ENCODE measurements at regions not wholly inside any gene's neighbourhood (a gene's known extent, or its start where the extent isn't known, plus 50 kb on each side); places are given as distances from the start of the nearest gene placed in this dataset.

DNA sequence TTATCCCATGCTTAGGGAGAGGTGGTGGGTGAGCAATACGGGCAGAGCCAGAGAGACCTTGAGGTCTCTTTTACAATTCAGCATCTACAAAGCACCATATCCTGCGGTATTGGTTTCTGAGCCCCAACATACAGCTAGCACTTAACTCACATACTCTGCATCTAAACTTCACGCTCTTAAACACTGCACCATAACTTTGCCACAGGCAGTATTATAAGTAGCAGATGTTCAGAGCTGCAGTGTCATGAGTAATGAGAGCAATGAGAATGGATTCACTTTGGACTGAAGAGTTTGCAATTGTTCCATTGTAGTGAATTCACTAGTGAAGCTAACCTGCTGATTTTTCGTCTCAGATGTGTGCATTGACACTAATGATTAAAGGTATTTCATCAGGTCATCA lies 93.8 kb downstream of the HS3ST1 start:
- no peak for DNase-seq
- 75 to 80% methylated on average over 4 of the region's 4 CpGs for WGBS, 2 donors
- TF ChIP-seq, protein P1, sequence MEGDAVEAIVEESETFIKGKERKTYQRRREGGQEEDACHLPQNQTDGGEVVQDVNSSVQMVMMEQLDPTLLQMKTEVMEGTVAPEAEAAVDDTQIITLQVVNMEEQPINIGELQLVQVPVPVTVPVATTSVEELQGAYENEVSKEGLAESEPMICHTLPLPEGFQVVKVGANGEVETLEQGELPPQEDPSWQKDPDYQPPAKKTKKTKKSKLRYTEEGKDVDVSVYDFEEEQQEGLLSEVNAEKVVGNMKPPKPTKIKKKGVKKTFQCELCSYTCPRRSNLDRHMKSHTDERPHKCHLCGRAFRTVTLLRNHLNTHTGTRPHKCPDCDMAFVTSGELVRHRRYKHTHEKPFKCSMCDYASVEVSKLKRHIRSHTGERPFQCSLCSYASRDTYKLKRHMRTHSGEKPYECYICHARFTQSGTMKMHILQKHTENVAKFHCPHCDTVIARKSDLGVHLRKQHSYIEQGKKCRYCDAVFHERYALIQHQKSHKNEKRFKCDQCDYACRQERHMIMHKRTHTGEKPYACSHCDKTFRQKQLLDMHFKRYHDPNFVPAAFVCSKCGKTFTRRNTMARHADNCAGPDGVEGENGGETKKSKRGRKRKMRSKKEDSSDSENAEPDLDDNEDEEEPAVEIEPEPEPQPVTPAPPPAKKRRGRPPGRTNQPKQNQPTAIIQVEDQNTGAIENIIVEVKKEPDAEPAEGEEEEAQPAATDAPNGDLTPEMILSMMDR (IDR thresholded peaks at IDR 0.05), result no peak
- TF ChIP-seq POLR2A (IDR thresholded peaks at IDR 0.05), result no peak
- H3K27me3 ChIP-seq, result no peaks in the 10 kb centered on the region
- intact Hi-C loops (cut with DNase I), result no loop called here
- no peaks in the 10 kb centered on the region for H3K4me1 ChIP-seq
- no peak overlapping the region for H3K4me3 ChIP-seq
- no peaks in the 10 kb centered on the region for H3K36me3 ChIP-seq
- H3K9me3 ChIP-seq, result no peaks in the 10 kb centered on the region
- H3K27ac ChIP-seq, result no peak overlapping the region

- DNase-seq, result no peak
- Histone ChIP-seq H3K9me3 (peaks cover 0 to 11% (median 0%) of the 10 kb centered on the region in 3 donors), H3K27ac (no peak overlapping the region), H3K4me1 (no peaks in the 10 kb centered on the region), H3K36me3 (no peaks in the 10 kb centered on the region), H3K4me3 (no peak overlapping the region), H3K27me3 (no peaks in the 10 kb centered on the region)
- intact Hi-C loops (cut with DNase I), result no loop called here
- 45 to 70% methylated on average over 2 of the region's 2 CpGs for WGBS, 2 donors
- no peak for TF ChIP-seq POLR2A (IDR thresholded peaks at IDR 0.05)
- TF ChIP-seq, protein P1 (IDR thresholded peaks at IDR 0.05), result no peak
These were observed 100.3 kb downstream of the HS3ST1 start for GRCh38 chr4:11328401-11328800.

DNA sequence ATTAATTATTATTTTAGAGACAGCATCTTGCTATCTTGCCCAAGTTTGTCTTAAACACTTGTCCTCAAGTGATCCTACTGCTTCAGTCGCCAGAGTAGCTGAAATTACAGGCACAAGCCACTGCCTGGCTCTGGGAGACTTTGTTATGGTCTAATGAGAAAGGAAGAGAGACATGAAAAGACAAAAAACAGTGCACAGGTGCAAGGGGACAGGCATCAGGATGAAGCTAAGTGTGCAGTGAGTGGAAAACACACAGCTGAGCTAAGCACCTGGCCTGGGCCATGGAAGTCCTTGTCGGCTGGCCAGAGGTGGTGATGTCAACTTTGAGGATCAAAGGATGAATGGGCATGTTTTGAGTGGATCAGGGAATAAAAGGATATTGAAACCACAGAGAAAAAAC lies 102.7 kb downstream of the HS3ST1 start:
- H3K4me1 ChIP-seq, result no peaks in the 10 kb centered on the region
- intact Hi-C loops (cut with DNase I), result no loop called here
- no peaks in the 10 kb centered on the region for H3K36me3 ChIP-seq
- WGBS, 2 donors, result 61 to 63% methylated on average over 2 of the region's 2 CpGs
- TF ChIP-seq, protein P1 (IDR thresholded peaks at IDR 0.05), result no peak
- no peak for TF ChIP-seq POLR2A (IDR thresholded peaks at IDR 0.05)
- DNase-seq, result no peak
- no peak overlapping the region for H3K27ac ChIP-seq
- peaks cover 0 to 17% (median 0%) of the 10 kb centered on the region in 3 donors for H3K9me3 ChIP-seq
- no peaks in the 10 kb centered on the region for H3K27me3 ChIP-seq
- no peak overlapping the region for H3K4me3 ChIP-seq

DNA sequence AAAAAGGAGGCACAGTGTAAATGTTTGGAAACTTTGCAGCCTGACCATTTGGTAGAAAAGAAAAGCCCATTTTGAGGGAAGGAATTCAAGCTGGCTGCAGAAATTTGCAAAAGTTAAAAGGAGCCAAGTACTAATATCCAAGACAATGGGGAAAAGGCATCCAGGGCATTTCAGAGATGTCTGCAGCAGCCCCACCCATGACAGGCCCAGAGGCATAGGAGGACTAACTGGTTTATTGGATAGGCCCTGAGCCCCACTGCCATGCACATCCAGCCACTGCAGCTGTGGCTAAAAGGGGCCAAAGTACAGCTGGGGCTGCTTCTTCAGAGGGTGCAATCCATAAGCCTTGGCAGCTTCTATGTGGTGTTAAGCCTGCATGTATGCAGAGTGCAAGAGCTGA lies 104.9 kb downstream of the HS3ST1 start:
- Histone ChIP-seq H3K4me3 (no peak overlapping the region), H3K27me3 (no peaks in the 10 kb centered on the region), H3K9me3 (peaks cover 0 to 17% (median 0%) of the 10 kb centered on the region in 3 donors), H3K27ac (no peak overlapping the region), H3K36me3 (no peaks in the 10 kb centered on the region), H3K4me1 (no peaks in the 10 kb centered on the region)
- no peak for DNase-seq
- intact Hi-C loops (cut with DNase I), result no loop called here
- TF ChIP-seq POLR2A (IDR thresholded peaks at IDR 0.05), result no peak
- TF ChIP-seq, protein P1 (IDR thresholded peaks at IDR 0.05), result no peak

GRCh38 chr4:11313157-11313943 lies 115.3 kb downstream of the HS3ST1 start:
- no peaks in the 10 kb centered on the region for H3K27me3 ChIP-seq
- intact Hi-C loops (cut with DNase I), result no loop called here
- WGBS, 2 donors, result 54 to 57% methylated on average over 6 of the region's 6 CpGs
- H3K36me3 ChIP-seq, result no peaks in the 10 kb centered on the region
- no peak overlapping the region for H3K4me3 ChIP-seq
- peak overlapping the region in 1 of 4 donors; percentile 35 for H3K27ac ChIP-seq
- H3K9me3 ChIP-seq, result peaks cover 0 to 4% (median 0%) of the 10 kb centered on the region in 3 donors
- H3K4me1 ChIP-seq, result peaks cover 0 to 14% (median 0%) of the 10 kb centered on the region in 3 donors
- DNase-seq, result no peak
- TF ChIP-seq POLR2A (IDR thresholded peaks at IDR 0.05), result no peak
- TF ChIP-seq, protein P1 (IDR thresholded peaks at IDR 0.05), result no peak
